GM19395 (cell line): ENCODE measurements at regions not wholly inside any gene's neighbourhood (a gene's known extent, or its start where the extent isn't known, plus 50 kb on each side); places are given as distances from the start of the nearest gene placed in this dataset.

Source experiments
- ATAC-seq: cut with Tn5 transposase; IDR thresholded peaks from one replicate; pipeline ENCODE4 v1.9.1; 2021; ENCODE audit warnings: mild to moderate bottlenecking, moderate library complexity; ENCODE audit not compliant: unreplicated experiment

DNA sequence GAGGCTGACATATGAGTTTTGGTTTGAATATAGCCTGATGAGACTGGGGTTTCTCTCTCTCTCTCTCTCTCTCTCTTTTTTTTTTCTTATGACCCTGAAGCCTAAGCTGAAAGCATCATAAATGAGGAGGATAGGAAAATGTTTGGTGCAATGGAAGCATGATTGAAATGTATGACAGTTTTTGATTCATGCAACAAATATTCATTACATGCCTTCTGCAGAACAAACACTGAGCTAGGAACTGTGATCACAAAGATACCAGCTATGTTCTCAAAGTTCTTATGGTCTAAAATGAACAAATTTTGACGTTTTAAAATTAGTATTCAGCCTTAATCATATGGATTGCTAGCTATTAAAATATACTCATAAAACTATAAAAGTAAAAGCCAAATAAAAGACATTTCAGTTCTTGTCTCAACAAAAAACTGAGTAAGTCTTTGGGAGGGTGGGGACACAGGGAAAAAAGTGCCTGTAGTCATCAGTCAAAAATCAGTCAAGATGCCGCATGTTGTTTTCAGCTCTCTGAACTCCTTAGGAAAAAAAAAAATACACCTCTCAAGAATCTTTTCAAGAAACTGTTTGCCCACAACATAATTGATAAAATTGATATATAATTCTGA is 57.2 kb downstream of the NKX6-1 start:
- ATAC-seq: no peak

DNA sequence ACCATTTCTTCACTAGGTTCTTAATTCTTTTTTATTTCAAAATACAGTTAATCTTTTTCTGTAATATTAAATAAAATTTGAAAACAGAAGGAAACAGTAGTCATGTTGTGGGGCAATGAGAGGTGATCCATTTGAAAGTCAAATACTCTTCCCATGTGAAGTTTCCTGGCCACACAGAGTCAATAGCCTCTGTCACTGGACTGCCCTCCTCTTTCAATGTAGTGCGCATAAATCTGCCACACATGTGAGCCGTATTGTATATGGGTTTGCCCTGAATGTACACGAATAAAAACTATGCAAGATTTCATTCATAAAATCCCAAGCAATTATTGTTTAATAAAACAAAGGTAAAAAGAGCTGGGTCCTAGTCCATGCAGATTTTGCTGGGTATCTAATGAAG is 59.1 kb downstream of the NKX6-1 start:
- ATAC-seq: no peak

DNA sequence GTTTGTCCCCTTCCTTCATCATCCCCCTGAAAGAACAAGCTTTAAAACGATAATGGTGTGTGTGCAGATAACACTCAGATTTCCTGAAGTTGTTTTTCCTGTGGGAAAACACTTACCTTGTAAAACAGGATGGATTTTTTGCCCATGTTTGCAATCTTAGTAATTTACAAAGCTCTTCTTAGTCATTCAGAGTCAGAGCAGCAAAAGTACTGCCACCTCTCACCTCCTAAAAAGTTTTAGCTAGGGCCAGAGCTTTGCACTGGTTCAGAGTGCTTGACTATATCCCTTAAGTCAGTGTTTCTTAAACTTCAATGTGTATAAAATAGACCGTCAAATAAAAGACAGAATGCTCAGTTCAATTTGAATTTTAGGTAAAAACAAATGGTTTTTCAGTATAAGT is 62.3 kb downstream of the NKX6-1 start:
- ATAC-seq: no peak

DNA sequence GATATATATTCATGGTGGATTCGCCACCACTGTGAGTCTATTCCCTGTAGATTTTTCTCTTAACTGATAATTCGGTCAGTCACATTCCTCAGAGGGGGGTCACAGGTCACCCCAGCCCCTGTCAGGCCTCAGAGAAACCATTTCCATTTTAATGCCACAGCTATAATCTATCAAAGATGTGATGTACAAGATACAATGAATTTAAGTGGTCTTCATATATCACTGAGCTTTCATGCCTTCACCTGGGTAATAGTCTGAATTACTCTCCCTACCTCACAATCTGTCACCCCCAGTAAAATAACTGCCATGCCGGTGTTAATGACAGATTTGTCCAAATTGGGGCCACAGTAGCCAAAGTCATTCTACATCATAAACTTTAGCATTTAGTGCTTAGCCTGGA is 64.7 kb downstream of the NKX6-1 start:
- ATAC-seq: no peak

DNA sequence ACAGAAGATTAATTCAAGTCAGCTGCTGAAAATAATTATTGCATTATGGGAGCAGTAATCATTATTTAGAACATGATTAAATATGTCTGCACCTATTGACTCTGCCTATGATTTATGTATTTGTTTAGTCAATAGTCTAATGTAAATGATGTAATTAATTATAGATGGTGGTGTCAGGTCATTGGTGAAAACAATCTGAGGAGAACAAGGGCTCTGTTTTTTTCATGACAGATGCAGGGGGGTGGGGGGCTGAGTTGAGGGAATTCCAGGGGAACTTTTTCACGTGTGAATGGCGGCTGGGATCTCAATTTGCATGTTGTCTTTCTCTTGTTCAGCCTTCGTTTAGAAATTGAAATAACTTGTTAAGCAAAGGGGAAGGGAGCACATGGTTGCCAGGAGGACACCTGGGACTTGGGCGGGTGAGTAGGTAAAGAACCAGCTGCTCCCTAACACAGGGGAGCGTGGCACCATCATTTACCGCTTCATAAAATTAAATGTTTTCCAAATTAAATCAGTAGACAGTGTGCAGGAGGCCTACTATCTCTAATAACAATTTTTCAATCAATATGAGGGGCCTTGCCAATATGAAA is 65.4 kb downstream of the NKX6-1 start:
- ATAC-seq: no peak

DNA sequence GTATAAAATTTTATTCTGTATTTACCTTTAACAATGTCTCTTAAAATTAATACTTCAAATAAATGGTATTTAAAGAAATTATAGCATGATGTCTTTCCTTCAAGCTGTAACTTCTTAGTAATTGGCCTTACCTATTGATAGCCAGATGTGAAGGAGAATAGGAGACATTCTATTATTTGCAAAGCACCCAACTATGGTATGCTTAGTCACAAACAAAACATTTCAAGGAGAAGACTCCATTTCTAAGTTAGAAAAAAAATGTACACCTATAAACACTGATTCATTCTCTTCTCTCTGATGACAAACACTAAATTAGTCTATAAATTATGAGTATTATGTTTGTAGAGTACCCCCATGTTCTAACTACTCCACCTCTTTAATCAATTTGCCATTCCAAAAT is 66.4 kb downstream of the NKX6-1 start:
- no peak for ATAC-seq

DNA sequence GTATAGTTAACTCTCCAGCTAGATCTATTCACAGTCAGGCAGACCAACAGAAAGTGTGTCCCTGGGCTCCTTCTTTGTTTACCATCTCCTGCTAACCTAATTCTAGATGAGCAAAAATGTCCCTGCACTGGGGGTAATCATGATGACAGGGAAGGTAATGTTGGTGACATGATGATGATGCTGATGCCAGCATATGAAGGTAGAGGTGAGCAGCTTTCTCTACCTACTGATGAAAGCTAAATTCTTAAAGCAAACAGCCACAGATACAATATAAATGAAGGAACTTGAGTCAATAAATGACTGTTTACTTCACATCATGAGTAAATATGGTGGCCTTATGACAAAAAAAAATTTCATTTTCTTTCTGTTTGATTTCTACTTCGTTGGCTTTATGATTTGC is 78.5 kb downstream of the NKX6-1 start:
- no peak for ATAC-seq

DNA sequence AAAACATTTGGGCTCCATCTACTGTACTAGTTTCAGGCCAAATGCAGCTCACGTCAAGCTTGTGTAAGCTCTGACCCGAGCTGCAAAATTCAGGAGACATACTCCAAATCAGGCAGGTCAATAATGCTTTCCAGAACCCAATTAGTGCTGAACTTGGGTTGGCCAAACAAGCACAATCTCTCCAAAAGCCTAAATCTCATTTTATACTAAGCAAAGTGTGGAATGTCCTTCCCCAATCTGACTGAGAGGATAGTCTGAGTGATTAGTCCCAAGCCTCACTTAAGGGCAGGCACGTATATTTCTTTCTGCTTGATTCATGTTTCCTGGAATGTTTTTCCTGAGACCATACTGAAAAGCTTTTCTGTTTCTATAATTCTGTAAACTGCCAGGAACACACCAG is 79.9 kb downstream of the NKX6-1 start:
- no peak for ATAC-seq

DNA sequence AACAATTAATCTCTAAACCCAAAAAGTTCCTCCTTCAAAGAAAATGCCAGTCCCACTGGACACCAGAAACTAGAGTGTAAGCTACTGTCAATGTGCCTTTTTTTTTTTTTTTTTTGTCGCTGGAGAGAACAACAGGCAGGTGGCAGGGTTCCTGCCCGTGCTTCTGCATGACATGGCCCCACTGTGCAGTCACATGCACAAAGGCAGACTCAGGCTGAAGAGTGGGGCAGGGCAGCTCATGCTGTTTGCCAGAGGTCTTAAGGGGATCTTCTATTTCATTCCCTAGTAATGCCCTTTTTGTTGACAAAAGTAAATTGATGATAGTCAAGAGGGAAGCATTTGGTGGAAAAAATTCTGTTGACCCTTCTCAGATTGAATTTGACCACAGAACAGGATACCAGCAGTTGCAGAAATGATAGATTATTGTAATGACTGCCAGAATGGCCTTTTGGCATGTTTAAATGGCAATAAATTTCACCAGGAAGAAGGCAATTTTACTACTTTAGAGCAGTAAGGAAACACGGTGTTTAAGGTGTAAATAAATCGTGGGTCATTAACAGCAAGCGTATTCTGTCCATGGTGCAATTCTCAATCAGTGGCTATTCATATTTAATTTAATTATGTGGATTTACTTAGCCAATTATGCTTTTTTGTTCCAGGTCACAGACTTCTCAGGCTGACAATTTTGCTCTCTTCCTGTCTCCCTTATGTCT is 80.9 kb downstream of the NKX6-1 start:
- ATAC-seq: no peak

DNA sequence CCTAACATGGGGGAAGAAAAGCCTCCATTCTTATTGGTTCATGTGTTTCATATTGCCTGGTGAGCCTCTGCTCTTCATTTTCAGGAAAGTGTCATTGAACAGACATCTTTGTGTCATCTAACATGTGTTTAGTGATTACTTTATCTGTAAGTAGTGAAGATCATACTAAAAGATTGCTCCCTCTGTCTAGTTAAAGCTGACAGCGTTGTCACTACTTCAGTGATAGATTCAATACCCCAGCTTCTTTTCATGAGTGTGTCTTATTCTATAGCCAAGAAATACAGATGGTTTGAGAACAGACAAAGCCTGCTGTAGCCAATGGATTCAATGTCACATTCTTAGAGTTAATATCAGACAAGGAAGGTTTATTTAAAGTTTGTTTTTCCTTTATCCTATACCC is 85.1 kb downstream of the NKX6-1 start:
- ATAC-seq: no peak

DNA sequence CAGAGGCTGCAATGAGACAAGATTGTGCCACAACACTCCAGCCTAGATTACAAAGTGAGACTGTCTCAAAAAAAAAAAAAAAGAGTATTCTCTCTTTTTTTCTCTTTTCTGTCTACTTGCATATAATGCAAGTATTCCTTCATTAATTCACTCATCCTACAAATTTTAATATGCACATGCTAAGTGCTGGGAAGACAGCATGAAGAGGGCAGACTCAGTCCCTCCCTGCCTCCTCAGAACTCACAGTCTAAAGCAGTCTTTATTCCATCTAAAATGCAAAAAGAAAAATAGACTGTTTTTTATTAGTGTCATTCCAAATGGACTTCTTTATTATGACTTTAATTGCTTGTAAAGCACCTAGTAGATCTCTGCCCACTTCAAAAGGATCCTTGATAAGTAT is 85.6 kb downstream of the NKX6-1 start:
- no peak for ATAC-seq

DNA sequence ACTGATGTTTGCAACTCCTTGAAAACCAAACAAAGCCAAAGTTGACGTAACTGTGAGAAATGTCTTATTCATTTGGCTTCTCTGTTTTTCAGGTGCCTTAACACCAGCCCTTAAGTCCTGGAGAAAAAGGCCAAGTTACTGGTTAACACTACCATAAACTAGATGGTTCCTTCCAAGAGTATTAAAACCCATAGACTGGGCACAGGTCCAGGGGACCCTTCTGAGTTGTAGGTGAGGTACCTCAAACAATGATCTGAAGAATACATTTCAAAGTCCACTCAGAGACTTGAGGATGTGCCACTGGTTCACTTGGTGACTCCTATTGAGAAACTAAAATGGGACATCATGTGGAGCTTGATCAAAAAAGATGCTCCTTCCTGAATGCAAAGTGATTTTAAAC is 87.0 kb downstream of the NKX6-1 start:
- ATAC-seq: no peak

DNA sequence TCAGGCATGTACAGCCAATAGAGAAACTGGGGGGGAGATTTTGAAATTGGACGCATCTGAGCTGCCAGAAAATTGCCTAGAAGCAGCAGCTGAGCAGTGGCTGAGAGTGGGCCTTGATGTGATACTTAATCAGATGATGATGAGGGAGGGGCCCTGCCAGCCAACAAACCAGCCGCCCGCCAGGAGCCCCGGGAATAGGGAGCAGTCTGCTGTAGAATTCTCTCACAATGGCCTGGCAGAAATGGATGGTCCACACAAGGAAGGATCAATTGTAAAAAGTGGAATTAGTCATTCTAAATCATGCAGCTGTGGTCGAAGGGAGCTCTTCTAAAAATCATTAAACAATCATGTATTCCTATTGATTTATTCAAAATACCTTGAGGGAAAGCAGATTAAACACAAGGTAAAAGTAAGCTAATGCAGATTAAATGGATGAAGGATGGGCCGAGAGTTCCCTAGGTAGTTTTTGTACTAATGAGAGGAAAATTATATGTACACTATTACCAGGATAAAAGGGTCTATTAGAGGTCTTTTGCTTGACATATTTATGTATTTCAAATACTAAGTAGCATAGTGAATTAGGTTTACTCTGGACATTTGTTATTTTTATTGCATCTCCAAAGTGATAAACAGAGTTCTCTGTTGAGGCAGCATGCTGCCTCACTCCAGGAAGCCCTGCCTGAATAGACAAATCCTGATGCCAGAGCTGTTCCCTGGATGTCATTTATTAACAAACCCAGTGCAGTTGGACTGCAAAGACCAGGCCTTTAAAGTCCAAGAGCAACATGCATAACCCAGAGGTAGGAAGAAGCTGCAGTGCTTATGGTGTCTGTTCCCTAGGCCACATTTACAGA is 91.3 kb downstream of the NKX6-1 start:
- no peak for ATAC-seq

DNA sequence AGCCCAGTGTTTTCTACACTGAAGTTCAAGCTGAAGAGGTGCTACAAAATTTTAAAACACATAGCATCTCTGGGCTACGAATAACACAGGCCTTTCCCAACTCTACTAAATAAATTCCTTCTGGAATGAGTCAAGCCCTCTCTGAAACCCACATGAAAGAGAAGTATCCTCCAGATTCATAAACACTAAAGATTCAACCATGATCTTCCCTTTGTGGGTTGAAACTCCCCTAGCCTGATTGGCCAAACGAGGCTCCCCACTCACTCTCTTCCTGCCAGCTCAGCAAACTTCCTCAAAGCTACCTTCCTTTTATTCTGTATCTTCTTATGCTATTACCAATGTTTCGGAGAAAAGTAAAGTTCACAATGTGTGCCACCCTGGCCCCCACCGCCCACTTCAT is 95.4 kb downstream of the NKX6-1 start:
- no peak for ATAC-seq

DNA sequence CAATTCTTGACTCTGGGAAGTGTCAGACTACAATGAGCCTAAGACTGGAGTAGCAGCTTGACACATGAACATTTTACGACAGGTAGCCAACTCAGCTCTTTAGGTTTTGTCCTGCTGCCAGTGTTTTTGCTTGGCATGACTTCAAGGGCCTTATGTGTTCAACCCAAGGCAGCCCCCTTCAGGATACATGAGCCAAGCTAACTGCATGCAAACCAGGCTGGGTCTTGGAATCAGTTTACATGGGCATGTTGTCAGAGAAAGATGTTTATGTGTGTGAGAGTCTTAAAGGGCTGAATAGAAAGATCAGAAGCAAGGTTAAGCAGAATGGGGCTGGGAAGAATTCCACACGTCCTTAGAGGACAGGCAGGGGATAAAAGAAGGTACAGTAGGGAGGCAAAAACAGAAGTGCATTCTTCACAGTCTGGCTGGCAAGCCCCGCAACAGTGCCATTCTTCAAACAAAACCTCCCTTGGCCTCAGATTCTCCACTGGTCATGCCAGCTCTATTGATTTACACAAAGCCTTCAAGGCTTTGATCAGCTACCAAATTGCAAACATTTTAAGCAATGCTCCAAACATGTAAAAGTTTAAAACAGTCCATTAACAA is 97.3 kb downstream of the NKX6-1 start:
- no peak for ATAC-seq

DNA sequence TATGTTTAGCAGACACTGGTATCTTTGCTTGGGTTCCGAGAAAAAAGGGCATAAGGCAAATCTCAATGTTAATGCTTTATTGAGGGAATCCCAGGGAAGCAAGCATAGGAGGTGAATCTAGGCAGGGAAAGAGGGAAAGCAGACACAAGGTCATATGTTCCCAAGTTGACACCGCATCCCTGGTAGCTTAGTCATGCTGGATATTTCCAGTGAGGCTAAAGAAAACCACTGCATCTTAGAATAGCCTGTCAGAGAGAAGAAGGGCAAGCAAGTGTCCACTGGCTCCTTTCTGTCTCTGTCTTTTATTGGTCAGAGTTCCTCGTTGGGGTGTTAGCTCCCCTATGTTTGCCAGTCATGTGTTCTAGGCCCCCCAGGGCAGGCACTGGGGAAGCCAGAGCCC is 104.7 kb downstream of the NKX6-1 start:
- no peak for ATAC-seq

DNA sequence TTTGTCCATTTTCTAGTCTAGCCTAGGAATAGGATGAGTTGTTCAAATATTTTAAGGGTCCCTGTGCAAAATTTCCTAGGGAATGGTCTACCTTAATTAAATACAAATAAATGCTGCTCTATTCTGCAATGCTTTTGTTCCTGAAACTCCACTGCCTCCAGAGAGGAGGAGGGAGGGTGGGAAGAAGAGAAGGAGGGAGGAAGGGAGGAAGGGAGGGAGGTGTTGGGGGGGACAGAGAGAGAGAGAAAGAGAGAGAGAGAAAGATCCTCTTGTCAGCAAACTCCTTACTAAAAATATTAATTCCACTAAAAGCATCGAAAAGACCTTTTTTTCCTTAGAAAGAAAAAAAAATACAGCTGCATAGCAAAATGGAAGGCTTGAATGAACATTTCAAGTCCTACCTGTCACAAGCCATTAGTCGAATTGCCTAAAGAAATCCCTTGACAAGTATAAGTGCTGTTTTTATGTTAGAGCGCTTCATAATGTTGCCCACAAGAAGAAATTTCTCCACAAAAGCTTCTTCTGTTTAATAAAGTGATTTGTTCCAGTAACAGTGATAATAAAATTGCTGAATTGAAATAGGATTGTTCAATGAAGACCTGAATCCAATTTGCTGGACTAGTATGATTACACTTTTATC is 106.0 kb downstream of the NKX6-1 start:
- ATAC-seq: no peak

DNA sequence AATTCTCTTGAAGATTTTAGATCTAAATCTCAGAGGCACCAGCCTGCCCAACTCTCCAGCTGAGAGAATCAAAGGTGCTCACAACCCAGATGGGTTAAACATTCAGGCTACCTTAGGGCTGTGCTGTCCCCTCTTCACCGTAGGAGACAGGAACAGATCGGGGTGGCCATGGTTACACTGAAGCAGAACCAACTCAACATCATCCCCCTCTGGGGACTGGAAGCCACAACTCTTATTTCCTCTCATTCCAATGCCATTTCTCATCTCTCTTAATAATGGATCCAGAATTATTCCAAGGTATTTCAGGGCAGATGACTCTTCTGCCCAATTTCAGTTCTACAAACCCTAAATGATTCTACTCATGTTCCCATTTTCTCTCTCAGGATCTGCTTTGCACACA is 109.7 kb downstream of the NKX6-1 start:
- no peak for ATAC-seq

DNA sequence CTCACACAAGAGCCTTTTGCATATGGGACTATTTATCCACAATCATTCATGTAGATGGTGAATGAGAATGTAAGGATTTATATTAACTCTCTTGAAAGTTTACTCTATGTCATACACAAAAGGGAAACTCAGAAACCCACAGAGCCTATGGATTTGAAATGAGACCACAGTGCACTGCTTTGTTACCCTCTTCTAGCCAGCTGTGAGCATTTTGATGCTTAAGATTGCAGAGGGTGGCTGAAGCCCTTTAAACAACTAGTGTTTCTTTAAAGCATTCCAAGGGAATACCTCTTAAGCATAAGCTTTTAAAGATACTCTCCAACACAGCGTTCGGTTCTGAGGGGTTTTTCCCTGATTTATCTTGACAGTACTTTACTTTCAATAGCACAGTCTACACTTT is 113.9 kb downstream of the NKX6-1 start:
- no peak for ATAC-seq

DNA sequence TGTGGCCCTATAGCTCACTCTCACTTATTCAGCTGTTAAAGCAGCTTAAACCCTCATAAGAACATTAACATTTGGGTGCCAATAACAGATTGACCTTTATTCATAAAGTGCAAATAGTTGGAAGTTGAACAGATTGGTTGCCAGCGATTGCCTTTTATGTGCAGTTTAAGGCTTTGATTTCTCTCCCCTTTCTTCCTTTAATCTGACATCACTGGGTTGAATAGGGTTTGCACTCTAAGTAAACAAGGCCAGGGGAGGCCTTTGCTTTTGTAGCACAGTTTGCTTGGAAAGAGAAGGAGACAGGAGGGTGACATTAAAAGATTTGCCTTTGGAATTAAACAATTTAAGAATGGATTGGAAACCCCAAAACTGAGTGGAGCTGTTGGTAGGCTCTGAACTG is 114.3 kb downstream of the NKX6-1 start:
- ATAC-seq: no peak

DNA sequence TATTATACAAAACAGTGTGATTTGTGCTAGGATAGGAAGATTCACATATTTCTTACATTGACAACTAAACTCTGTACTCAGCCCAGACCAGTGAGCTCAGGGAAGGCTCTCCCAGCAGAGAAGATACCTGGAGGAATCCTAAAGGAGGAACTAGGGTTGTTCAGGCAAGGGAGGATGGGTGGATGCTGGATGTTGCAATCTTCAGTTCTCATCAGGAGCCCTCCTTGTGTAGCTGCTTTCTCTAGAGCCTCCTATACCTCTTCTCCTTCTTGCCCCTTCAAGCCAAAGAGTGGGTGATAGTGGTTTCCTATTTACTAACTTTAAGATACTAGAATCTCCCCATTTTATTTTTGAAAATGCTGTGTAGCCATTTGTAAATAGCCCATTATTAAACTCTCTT is 117.3 kb downstream of the NKX6-1 start:
- no peak for ATAC-seq
